H7 (cell line): ENCODE measurements at regions not wholly inside any gene's neighbourhood (a gene's known extent, or its start where the extent isn't known, plus 50 kb on each side); places are given as distances from the start of the nearest gene placed in this dataset.

Experiments
- DNase-seq: peaks from one replicate; pipeline ENCODE4 v3.0.0; 2012
- H3K27me3 ChIP-seq: 2 replicates; pipeline ENCODE4 v1.6.0; 2011; ENCODE audit warnings: mild to moderate bottlenecking, low read length; ENCODE audit not compliant: control insufficient read depth, insufficient read depth
- H3K36me3 ChIP-seq: replicated peaks from 2 replicates; pipeline ENCODE4 v1.5.1; 2011; ENCODE audit warnings: low read length; ENCODE audit not compliant: control insufficient read depth, insufficient read depth
- H3K4me3 ChIP-seq: 2 replicates; pipeline ENCODE4 v1.5.1; 2011; ENCODE audit warnings: low read depth, mild to moderate bottlenecking, control low read depth, low read length, moderate library complexity; ENCODE audit not compliant: insufficient read depth

GRCh38 chr6:14814016-14814415, 431.9 kb upstream of the JARID2 start:
- Histone ChIP-seq H3K27me3 (no peaks in the 10 kb centered on the region), H3K4me3 (no peak overlapping the region), H3K36me3 (no peaks in the 10 kb centered on the region)
- no peak for DNase-seq

GRCh38 chr6:14816116-14816859, 429.6 kb upstream of the JARID2 start:
- Histone ChIP-seq H3K36me3 (no peaks in the 10 kb centered on the region), H3K27me3 (no peaks in the 10 kb centered on the region), H3K4me3 (no peak overlapping the region)
- DNase-seq, result no peak

- H3K27me3 ChIP-seq, result no peaks in the 10 kb centered on the region
- H3K36me3 ChIP-seq, result no peaks in the 10 kb centered on the region
- H3K4me3 ChIP-seq, result no peak overlapping the region
- DNase-seq, result no peak
These were observed 428.8 kb upstream of the JARID2 start for GRCh38 chr6:14817074-14817473.

- no peak for DNase-seq
- Histone ChIP-seq H3K4me3 (no peak overlapping the region), H3K27me3 (no peaks in the 10 kb centered on the region), H3K36me3 (no peaks in the 10 kb centered on the region)
These were observed 427.4 kb upstream of the JARID2 start for GRCh38 chr6:14818422-14818884.

- no peaks in the 10 kb centered on the region for H3K27me3 ChIP-seq
- H3K36me3 ChIP-seq, result no peaks in the 10 kb centered on the region
- H3K4me3 ChIP-seq, result no peak overlapping the region
- DNase-seq, result no peak
These were observed 426.9 kb upstream of the JARID2 start for GRCh38 chr6:14819001-14819400.

GRCh38 chr6:14819840-14820420, 425.9 kb upstream of the JARID2 start:
- Histone ChIP-seq H3K27me3 (no peaks in the 10 kb centered on the region), H3K36me3 (no peaks in the 10 kb centered on the region), H3K4me3 (no peak overlapping the region)
- no peak for DNase-seq

GRCh38 chr6:14822012-14822553, 423.8 kb upstream of the JARID2 start:
- H3K36me3 ChIP-seq, result no peaks in the 10 kb centered on the region
- no peak overlapping the region for H3K4me3 ChIP-seq
- no peak for DNase-seq
- no peaks in the 10 kb centered on the region for H3K27me3 ChIP-seq

GRCh38 chr6:14822679-14823078, 423.2 kb upstream of the JARID2 start:
- H3K36me3 ChIP-seq, result no peaks in the 10 kb centered on the region
- no peak for DNase-seq
- H3K27me3 ChIP-seq, result no peaks in the 10 kb centered on the region
- H3K4me3 ChIP-seq, result no peak overlapping the region

- no peak overlapping the region for H3K4me3 ChIP-seq
- no peaks in the 10 kb centered on the region for H3K36me3 ChIP-seq
- no peaks in the 10 kb centered on the region for H3K27me3 ChIP-seq
- DNase-seq, result no peak
These were observed 421.8 kb upstream of the JARID2 start for GRCh38 chr6:14824060-14824459.

- no peaks in the 10 kb centered on the region for H3K36me3 ChIP-seq
- no peaks in the 10 kb centered on the region for H3K27me3 ChIP-seq
- no peak overlapping the region for H3K4me3 ChIP-seq
- DNase-seq, result no peak
These were observed 421.2 kb upstream of the JARID2 start for GRCh38 chr6:14824484-14825275.

GRCh38 chr6:14826456-14826855, 419.4 kb upstream of the JARID2 start:
- no peaks in the 10 kb centered on the region for H3K27me3 ChIP-seq
- DNase-seq, result no peak
- H3K4me3 ChIP-seq, result no peak overlapping the region
- peaks cover 1% of the 10 kb centered on the region; the same call in 1 of the 2 replicates for H3K36me3 ChIP-seq

- no peaks in the 10 kb centered on the region for H3K27me3 ChIP-seq
- H3K4me3 ChIP-seq, result no peak overlapping the region
- DNase-seq, result no peak
- H3K36me3 ChIP-seq, result peaks cover 1% of the 10 kb centered on the region; the same call in 1 of the 2 replicates
These were observed 418.5 kb upstream of the JARID2 start for GRCh38 chr6:14827354-14827753.

- H3K4me3 ChIP-seq, result no peak overlapping the region
- no peak for DNase-seq
- H3K36me3 ChIP-seq, result peaks cover 1% of the 10 kb centered on the region; the same call in 1 of the 2 replicates
- H3K27me3 ChIP-seq, result no peaks in the 10 kb centered on the region
These were observed 417.7 kb upstream of the JARID2 start for GRCh38 chr6:14828201-14828611.

- Histone ChIP-seq H3K36me3 (peaks cover 1% of the 10 kb centered on the region; the same call in 1 of the 2 replicates), H3K4me3 (no peak overlapping the region), H3K27me3 (no peaks in the 10 kb centered on the region)
- no peak for DNase-seq
These were observed 414.8 kb upstream of the JARID2 start for GRCh38 chr6:14831070-14831469.
